ENCODE measurements at regions not wholly inside any gene's neighbourhood (a gene's known extent, or its start where the extent isn't known, plus 50 kb on each side); places are given as distances from the start of the nearest gene placed in this dataset.

GRCh38 chr2:59256290-59256689 is 1015.2 kb upstream of the FANCL start:
- Histone ChIP-seq H3K9me2 (ENCODE audit: insufficient read depth, low read length) (no peaks in the 10 kb centered on the region), H3K27me3 (ENCODE audit: insufficient read depth, low read depth, low read length) (no peaks in the 10 kb centered on the region), H3K79me2 (replicated peaks; ENCODE audit: insufficient read depth, low read length) (no peaks in the 10 kb centered on the region), H4K20me1 (ENCODE audit: insufficient read depth) (no peaks in the 10 kb centered on the region), H3K36me3 (ENCODE audit: insufficient read depth, low read length) (no peaks in the 10 kb centered on the region), H3K9ac (ENCODE audit: low read length) (no peak overlapping the region), H3K27ac (ENCODE audit: low read length) (no peak overlapping the region), H3K4me3 (ENCODE audit: low read length) (no peak overlapping the region), H3F3A (ENCODE audit: insufficient read depth, low read length, poor library complexity, severe bottlenecking) (no peaks in the 10 kb centered on the region), H3K4me2 (ENCODE audit: low read length) (no peak overlapping the region), H3K9me3 (ENCODE audit: low read length) (no peaks in the 10 kb centered on the region), H2AFZ (ENCODE audit: low read depth, low read length) (no peak overlapping the region)
- TF ChIP-seq EP300 (conservative IDR thresholded peaks at IDR 0.05; ENCODE audit: poor library complexity, severe bottlenecking) (no peak), POLR2AphosphoS5 (IDR thresholded peaks at IDR 0.05) (no peak), TAF1 (IDR thresholded peaks at IDR 0.05; ENCODE audit: low read depth) (no peak), RAD21 (conservative IDR thresholded peaks at IDR 0.05) (no peak)

GRCh38 chr2:59254279-59254678 is 1013.2 kb upstream of the FANCL start:
- no peaks in the 10 kb centered on the region for H4K20me1 ChIP-seq (ENCODE audit: insufficient read depth)
- no peak overlapping the region for H3K9ac ChIP-seq (ENCODE audit: low read length)
- no peak overlapping the region for H3K4me3 ChIP-seq (ENCODE audit: low read length)
- TF ChIP-seq EZH2 (IDR thresholded peaks at IDR 0.05; ENCODE audit: borderline replicate concordance, insufficient read depth, low read length, poor library complexity, severe bottlenecking) (no peak), POLR2AphosphoS5 (IDR thresholded peaks at IDR 0.05) (no peak), EP300 (conservative IDR thresholded peaks at IDR 0.05; ENCODE audit: poor library complexity, severe bottlenecking) (no peak)
- TF ChIP-seq, protein P1, sequence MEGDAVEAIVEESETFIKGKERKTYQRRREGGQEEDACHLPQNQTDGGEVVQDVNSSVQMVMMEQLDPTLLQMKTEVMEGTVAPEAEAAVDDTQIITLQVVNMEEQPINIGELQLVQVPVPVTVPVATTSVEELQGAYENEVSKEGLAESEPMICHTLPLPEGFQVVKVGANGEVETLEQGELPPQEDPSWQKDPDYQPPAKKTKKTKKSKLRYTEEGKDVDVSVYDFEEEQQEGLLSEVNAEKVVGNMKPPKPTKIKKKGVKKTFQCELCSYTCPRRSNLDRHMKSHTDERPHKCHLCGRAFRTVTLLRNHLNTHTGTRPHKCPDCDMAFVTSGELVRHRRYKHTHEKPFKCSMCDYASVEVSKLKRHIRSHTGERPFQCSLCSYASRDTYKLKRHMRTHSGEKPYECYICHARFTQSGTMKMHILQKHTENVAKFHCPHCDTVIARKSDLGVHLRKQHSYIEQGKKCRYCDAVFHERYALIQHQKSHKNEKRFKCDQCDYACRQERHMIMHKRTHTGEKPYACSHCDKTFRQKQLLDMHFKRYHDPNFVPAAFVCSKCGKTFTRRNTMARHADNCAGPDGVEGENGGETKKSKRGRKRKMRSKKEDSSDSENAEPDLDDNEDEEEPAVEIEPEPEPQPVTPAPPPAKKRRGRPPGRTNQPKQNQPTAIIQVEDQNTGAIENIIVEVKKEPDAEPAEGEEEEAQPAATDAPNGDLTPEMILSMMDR (IDR thresholded peaks at IDR 0.05; ENCODE audit: poor library complexity, severe bottlenecking): no peak
- H3F3A ChIP-seq (ENCODE audit: insufficient read depth, low read length, poor library complexity, severe bottlenecking): no peaks in the 10 kb centered on the region
- no peaks in the 10 kb centered on the region for H3K9me3 ChIP-seq (ENCODE audit: low read length)
- no peaks in the 10 kb centered on the region for H3K79me2 ChIP-seq (replicated peaks; ENCODE audit: insufficient read depth, low read length)
- H3K27me3 ChIP-seq (ENCODE audit: insufficient read depth, low read depth, low read length): no peaks in the 10 kb centered on the region
- no peak overlapping the region for H3K4me2 ChIP-seq (ENCODE audit: low read length)
- H3K9me2 ChIP-seq (ENCODE audit: insufficient read depth, low read length): no peaks in the 10 kb centered on the region
- H3K27ac ChIP-seq (ENCODE audit: low read length): no peak overlapping the region
- H3K36me3 ChIP-seq (ENCODE audit: insufficient read depth, low read length): no peaks in the 10 kb centered on the region
- no peak overlapping the region for H2AFZ ChIP-seq (ENCODE audit: low read depth, low read length)

- Histone ChIP-seq H2AFZ (ENCODE audit: low read depth, low read length) (no peak overlapping the region), H3K27me3 (ENCODE audit: insufficient read depth, low read depth, low read length) (no peaks in the 10 kb centered on the region), H3K79me2 (replicated peaks; ENCODE audit: insufficient read depth, low read length) (no peaks in the 10 kb centered on the region), H3K36me3 (ENCODE audit: insufficient read depth, low read length) (no peaks in the 10 kb centered on the region), H4K20me1 (ENCODE audit: insufficient read depth) (no peaks in the 10 kb centered on the region), H3K4me3 (ENCODE audit: low read length) (no peak overlapping the region), H3F3A (ENCODE audit: insufficient read depth, low read length, poor library complexity, severe bottlenecking) (no peaks in the 10 kb centered on the region), H3K9me2 (ENCODE audit: insufficient read depth, low read length) (no peaks in the 10 kb centered on the region), H3K4me2 (ENCODE audit: low read length) (no peak overlapping the region), H3K9ac (ENCODE audit: low read length) (no peak overlapping the region), H3K9me3 (ENCODE audit: low read length) (peaks cover 3% of the 10 kb centered on the region), H3K27ac (ENCODE audit: low read length) (no peak overlapping the region)
- no peak for TF ChIP-seq EP300 (conservative IDR thresholded peaks at IDR 0.05; ENCODE audit: poor library complexity, severe bottlenecking)
- no peak for TF ChIP-seq MXI1 (conservative IDR thresholded peaks at IDR 0.05; ENCODE audit: poor library complexity, severe bottlenecking)
- TF ChIP-seq RAD21 (conservative IDR thresholded peaks at IDR 0.05): no peak
- TF ChIP-seq, protein P1 (IDR thresholded peaks at IDR 0.05; ENCODE audit: poor library complexity, severe bottlenecking): no peak
- TF ChIP-seq SMC3 (conservative IDR thresholded peaks at IDR 0.05; ENCODE audit: poor library complexity): no peak
- TF ChIP-seq EZH2 (IDR thresholded peaks at IDR 0.05; ENCODE audit: borderline replicate concordance, insufficient read depth, low read length, poor library complexity, severe bottlenecking): no peak
- TF ChIP-seq POLR2AphosphoS5 (IDR thresholded peaks at IDR 0.05): no peak
- TF ChIP-seq TAF1 (IDR thresholded peaks at IDR 0.05; ENCODE audit: low read depth): no peak
- no peak for TF ChIP-seq REST (IDR thresholded peaks at IDR 0.05; ENCODE audit: borderline replicate concordance)
Measured at GRCh38 chr2:59250307-59250677, 1009.2 kb upstream of the FANCL start.
